GM23338 (cell line): ENCODE measurements at regions not wholly inside any gene's neighbourhood (a gene's known extent, or its start where the extent isn't known, plus 50 kb on each side); places are given as distances from the start of the nearest gene placed in this dataset.

Experiments used
- ATAC-seq: fragments of 200-7000 bp; cut with Tn5 transposase; 3 replicates; pipeline ENCODE4 v1.9.1; 2020
- DNase-seq: peaks from one replicate; pipeline ENCODE4 v3.0.0-alpha.2; 2015; ENCODE audit warnings: low spot score
- H2AFZ ChIP-seq: fragments of 200-600 bp; sonication (generic); 2 replicates; pipeline ENCODE4 v1.8.0; 2016; ENCODE audit warnings: antibody characterized with exemption, mild to moderate bottlenecking, moderate library complexity
- H3F3A ChIP-seq: fragments of 200-600 bp; sonication (generic); replicated peaks from 2 replicates; pipeline ENCODE4 v1.8.0; 2017; ENCODE audit warnings: antibody characterized with exemption, mixed run types, low read depth
- H3K27ac ChIP-seq: fragments of 200-600 bp; sonication (generic); 2 replicates; pipeline ENCODE4 v1.6.1; 2016; ENCODE audit warnings: low read depth
- H3K27me3 ChIP-seq: fragments of 200-600 bp; sonication (generic); 2 replicates; pipeline ENCODE4 v1.8.0; 2016; ENCODE audit warnings: mild to moderate bottlenecking, mixed run types, moderate library complexity; ENCODE audit not compliant: insufficient read depth
- H3K36me3 ChIP-seq: fragments of 200-600 bp; sonication (generic); 2 replicates; pipeline ENCODE4 v1.8.0; 2016; ENCODE audit warnings: mild to moderate bottlenecking; ENCODE audit not compliant: insufficient read depth
- H3K4me1 ChIP-seq: fragments of 200-600 bp; sonication (generic); 2 replicates; pipeline ENCODE4 v1.8.0; 2016; ENCODE audit warnings: mild to moderate bottlenecking, moderate library complexity; ENCODE audit not compliant: insufficient read depth
- H3K4me2 ChIP-seq: fragments of 200-600 bp; sonication (generic); 2 replicates; pipeline ENCODE4 v1.7.1; 2017; ENCODE audit warnings: mixed run types
- H3K4me3 ChIP-seq: fragments of 200-600 bp; sonication (generic); 2 replicates; pipeline ENCODE4 v1.6.1; 2016; ENCODE audit warnings: mixed run types
- H3K79me2 ChIP-seq: fragments of 200-600 bp; sonication (generic); replicated peaks from 2 replicates; pipeline ENCODE4 v1.8.0; 2017; ENCODE audit warnings: mild to moderate bottlenecking; ENCODE audit not compliant: insufficient read depth
- H3K9me2 ChIP-seq: fragments of 200-600 bp; sonication (generic); 2 replicates; pipeline ENCODE4 v1.8.0; 2017; ENCODE audit not compliant: insufficient read depth
- H4K20me1 ChIP-seq: fragments of 200-600 bp; sonication (generic); replicated peaks from 2 replicates; pipeline ENCODE4 v1.8.0; 2017; ENCODE audit warnings: mild to moderate bottlenecking; ENCODE audit not compliant: insufficient read depth
- H3K27ac Mint-ChIP-seq: 2 replicates; pipeline ENCODE4 v1.8.0; 2020; ENCODE audit warnings: inconsistent platforms, mild to moderate bottlenecking, moderate library complexity, mixed read lengths
- H3K27me3 Mint-ChIP-seq: 3 replicates; pipeline ENCODE4 v1.8.0; 2022; ENCODE audit warnings: low read depth, mild to moderate bottlenecking, moderate library complexity, mixed read lengths, inconsistent platforms; ENCODE audit not compliant: insufficient read depth, poor library complexity
- H3K36me3 Mint-ChIP-seq: 3 replicates; pipeline ENCODE4 v1.8.0; 2021; ENCODE audit warnings: low read depth, mild to moderate bottlenecking, inconsistent platforms, moderate library complexity, mixed read lengths
- H3K4me1 Mint-ChIP-seq: 3 replicates; pipeline ENCODE4 v1.8.0; 2020; ENCODE audit warnings: mild to moderate bottlenecking, inconsistent platforms, mixed read lengths
- H3K4me3 Mint-ChIP-seq: 3 replicates; pipeline ENCODE4 v1.8.0; 2021; ENCODE audit warnings: moderate library complexity, mild to moderate bottlenecking, inconsistent platforms, mixed read lengths
- H3K9me3 Mint-ChIP-seq: 3 replicates; pipeline ENCODE4 v1.8.0; 2020; ENCODE audit warnings: moderate library complexity, mild to moderate bottlenecking, inconsistent platforms, mixed read lengths
- CREB1 ChIP-seq: fragments of 250-450 bp; sonication (Bioruptor Pico); IDR thresholded peaks from 2 replicates; pipeline ENCODE4 v1.5.0; 2020; ENCODE audit warnings: low read depth, mild to moderate bottlenecking, moderate library complexity
- ETS1 ChIP-seq: IDR thresholded peaks from 2 replicates; pipeline ENCODE4 v1.6.1; 2016; ENCODE audit warnings: antibody characterized with exemption
- EZH2 ChIP-seq: fragments of 200-600 bp; sonication (generic); IDR thresholded peaks from one replicate; pipeline ENCODE4 v1.8.0; 2017; ENCODE audit warnings: antibody characterized with exemption, mild to moderate bottlenecking, low read depth; ENCODE audit not compliant: unreplicated experiment
- EZH2phosphoT487 ChIP-seq: fragments of 200-600 bp; sonication (generic); IDR thresholded peaks from one replicate; pipeline ENCODE4 v1.8.1; 2018; ENCODE audit warnings: antibody characterized with exemption; ENCODE audit not compliant: unreplicated experiment
- JUNB ChIP-seq: IDR thresholded peaks from one replicate; pipeline ENCODE4 v1.6.1; 2016; ENCODE audit warnings: antibody characterized with exemption; ENCODE audit not compliant: unreplicated experiment
- NANOG ChIP-seq: IDR thresholded peaks from 2 replicates; pipeline ENCODE4 v1.6.1; 2016; ENCODE audit warnings: antibody characterized with exemption, borderline replicate concordance
- POLR2AphosphoS5 ChIP-seq: IDR thresholded peaks from 2 replicates; pipeline ENCODE4 v1.6.1; 2016; ENCODE audit warnings: antibody characterized with exemption, low read depth
- REST ChIP-seq: IDR thresholded peaks from one replicate; pipeline ENCODE4 v1.6.1; 2018; ENCODE audit warnings: antibody characterized with exemption; ENCODE audit not compliant: unreplicated experiment
- STAT1 ChIP-seq: IDR thresholded peaks from one replicate; pipeline ENCODE4 v1.6.1; 2016; ENCODE audit warnings: antibody characterized with exemption; ENCODE audit not compliant: unreplicated experiment
- ZNF114 ChIP-seq: fragments of 250-450 bp; sonication (Bioruptor Pico); IDR thresholded peaks from 2 replicates; pipeline ENCODE4 v1.5.0; 2020; ENCODE audit warnings: mild to moderate bottlenecking, moderate library complexity
- ZNF331 ChIP-seq: fragments of 250-450 bp; sonication (Bioruptor Pico); IDR thresholded peaks from 2 replicates; pipeline ENCODE4 v1.5.0; 2020; ENCODE audit warnings: low read depth, mild to moderate bottlenecking, moderate library complexity
- TF ChIP-seq, protein P1 (sequence below): fragments of 250-450 bp; sonication (Bioruptor Pico); IDR thresholded peaks from 2 replicates; pipeline ENCODE4 v1.5.0; 2020; ENCODE audit warnings: mild to moderate bottlenecking, moderate library complexity
- TF ChIP-seq, protein P2 (sequence below), 2 experiments: fragments of 200-600 bp in 1 of 2; sonication (generic) in 1 of 2; conservative IDR thresholded peaks; 2 replicates each; pipeline versions ENCODE4 v1.5.1 to v1.6.1; 2016 to 2017; ENCODE audit warnings: antibody characterized with exemption in 2 of 2, low read depth in 2 of 2, mild to moderate bottlenecking in 2 of 2, moderate library complexity in 1 of 2

DNA sequence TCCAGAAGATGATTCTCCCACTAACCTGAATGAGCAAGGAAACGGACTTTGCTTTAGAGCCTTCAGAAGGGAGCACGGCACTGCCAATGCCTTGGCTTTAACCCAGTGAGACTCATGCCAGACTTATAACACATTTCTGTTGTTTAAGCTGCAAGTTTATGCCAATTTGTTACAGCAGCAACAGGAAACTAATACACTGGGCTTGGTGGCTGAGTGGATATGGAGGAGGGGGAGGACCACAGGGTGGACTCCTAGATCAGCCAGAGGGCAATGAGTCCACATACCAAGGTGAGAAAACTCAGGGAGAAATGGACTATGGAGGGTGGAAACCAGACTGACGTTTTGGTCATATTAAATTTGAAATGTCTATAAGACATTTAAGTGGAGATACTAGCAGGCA, 156.2 kb upstream of the KCNJ6 start:
- H3K4me3 ChIP-seq: no peak overlapping the region
- H3K9me3 Mint-ChIP-seq: peaks cover 15% of the 10 kb centered on the region
- no peaks in the 10 kb centered on the region for H3K27me3 Mint-ChIP-seq
- DNase-seq (no peak), ATAC-seq (no peak)
- H3K9me2 ChIP-seq: peaks cover 9% of the 10 kb centered on the region; the same call in 1 of the 2 replicates
- no peaks in the 10 kb centered on the region for H3K79me2 ChIP-seq
- H3K27ac ChIP-seq: no peak overlapping the region
- H2AFZ ChIP-seq: no peak overlapping the region
- no peak overlapping the region for H3K27ac Mint-ChIP-seq
- no peaks in the 10 kb centered on the region for H3K4me1 ChIP-seq
- no peak for TF ChIP-seq ZNF331 (CRISPR knock-in tag)
- TF ChIP-seq JUNB: no peak
- TF ChIP-seq CREB1 (CRISPR knock-in tag): no peak
- TF ChIP-seq ZNF114 (CRISPR knock-in tag): no peak
- TF ChIP-seq NANOG: no peak
- TF ChIP-seq, protein P1, sequence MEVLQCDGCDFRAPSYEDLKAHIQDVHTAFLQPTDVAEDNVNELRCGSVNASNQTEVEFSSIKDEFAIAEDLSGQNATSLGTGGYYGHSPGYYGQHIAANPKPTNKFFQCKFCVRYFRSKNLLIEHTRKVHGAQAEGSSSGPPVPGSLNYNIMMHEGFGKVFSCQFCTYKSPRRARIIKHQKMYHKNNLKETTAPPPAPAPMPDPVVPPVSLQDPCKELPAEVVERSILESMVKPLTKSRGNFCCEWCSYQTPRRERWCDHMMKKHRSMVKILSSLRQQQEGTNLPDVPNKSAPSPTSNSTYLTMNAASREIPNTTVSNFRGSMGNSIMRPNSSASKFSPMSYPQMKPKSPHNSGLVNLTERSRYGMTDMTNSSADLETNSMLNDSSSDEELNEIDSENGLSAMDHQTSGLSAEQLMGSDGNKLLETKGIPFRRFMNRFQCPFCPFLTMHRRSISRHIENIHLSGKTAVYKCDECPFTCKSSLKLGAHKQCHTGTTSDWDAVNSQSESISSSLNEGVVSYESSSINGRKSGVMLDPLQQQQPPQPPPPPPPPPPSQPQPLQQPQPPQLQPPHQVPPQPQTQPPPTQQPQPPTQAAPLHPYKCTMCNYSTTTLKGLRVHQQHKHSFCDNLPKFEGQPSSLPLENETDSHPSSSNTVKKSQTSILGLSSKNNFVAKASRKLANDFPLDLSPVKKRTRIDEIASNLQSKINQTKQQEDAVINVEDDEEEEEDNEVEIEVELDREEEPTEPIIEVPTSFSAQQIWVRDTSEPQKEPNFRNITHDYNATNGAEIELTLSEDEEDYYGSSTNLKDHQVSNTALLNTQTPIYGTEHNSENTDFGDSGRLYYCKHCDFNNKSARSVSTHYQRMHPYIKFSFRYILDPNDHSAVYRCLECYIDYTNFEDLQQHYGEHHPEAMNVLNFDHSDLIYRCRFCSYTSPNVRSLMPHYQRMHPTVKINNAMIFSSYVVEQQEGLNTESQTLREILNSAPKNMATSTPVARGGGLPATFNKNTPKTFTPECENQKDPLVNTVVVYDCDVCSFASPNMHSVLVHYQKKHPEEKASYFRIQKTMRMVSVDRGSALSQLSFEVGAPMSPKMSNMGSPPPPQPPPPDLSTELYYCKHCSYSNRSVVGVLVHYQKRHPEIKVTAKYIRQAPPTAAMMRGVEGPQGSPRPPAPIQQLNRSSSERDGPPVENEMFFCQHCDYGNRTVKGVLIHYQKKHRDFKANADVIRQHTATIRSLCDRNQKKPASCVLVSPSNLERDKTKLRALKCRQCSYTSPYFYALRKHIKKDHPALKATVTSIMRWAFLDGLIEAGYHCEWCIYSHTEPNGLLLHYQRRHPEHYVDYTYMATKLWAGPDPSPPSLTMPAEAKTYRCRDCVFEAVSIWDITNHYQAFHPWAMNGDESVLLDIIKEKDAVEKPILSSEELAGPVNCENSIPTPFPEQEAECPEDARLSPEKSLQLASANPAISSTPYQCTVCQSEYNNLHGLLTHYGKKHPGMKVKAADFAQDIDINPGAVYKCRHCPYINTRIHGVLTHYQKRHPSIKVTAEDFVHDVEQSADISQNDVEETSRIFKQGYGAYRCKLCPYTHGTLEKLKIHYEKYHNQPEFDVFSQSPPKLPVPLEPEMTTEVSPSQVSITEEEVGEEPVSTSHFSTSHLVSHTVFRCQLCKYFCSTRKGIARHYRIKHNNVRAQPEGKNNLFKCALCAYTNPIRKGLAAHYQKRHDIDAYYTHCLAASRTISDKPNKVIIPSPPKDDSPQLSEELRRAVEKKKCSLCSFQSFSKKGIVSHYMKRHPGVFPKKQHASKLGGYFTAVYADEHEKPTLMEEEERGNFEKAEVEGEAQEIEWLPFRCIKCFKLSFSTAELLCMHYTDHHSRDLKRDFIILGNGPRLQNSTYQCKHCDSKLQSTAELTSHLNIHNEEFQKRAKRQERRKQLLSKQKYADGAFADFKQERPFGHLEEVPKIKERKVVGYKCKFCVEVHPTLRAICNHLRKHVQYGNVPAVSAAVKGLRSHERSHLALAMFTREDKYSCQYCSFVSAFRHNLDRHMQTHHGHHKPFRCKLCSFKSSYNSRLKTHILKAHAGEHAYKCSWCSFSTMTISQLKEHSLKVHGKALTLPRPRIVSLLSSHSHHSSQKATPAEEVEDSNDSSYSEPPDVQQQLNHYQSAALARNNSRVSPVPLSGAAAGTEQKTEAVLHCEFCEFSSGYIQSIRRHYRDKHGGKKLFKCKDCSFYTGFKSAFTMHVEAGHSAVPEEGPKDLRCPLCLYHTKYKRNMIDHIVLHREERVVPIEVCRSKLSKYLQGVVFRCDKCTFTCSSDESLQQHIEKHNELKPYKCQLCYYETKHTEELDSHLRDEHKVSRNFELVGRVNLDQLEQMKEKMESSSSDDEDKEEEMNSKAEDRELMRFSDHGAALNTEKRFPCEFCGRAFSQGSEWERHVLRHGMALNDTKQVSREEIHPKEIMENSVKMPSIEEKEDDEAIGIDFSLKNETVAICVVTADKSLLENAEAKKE: no peak
- no peak for TF ChIP-seq EZH2
- TF ChIP-seq EZH2phosphoT487: no peak
- TF ChIP-seq REST: no peak
- no peak for TF ChIP-seq POLR2AphosphoS5
- no peak for TF ChIP-seq ETS1
- TF ChIP-seq STAT1: no peak
- TF ChIP-seq, protein P2, sequence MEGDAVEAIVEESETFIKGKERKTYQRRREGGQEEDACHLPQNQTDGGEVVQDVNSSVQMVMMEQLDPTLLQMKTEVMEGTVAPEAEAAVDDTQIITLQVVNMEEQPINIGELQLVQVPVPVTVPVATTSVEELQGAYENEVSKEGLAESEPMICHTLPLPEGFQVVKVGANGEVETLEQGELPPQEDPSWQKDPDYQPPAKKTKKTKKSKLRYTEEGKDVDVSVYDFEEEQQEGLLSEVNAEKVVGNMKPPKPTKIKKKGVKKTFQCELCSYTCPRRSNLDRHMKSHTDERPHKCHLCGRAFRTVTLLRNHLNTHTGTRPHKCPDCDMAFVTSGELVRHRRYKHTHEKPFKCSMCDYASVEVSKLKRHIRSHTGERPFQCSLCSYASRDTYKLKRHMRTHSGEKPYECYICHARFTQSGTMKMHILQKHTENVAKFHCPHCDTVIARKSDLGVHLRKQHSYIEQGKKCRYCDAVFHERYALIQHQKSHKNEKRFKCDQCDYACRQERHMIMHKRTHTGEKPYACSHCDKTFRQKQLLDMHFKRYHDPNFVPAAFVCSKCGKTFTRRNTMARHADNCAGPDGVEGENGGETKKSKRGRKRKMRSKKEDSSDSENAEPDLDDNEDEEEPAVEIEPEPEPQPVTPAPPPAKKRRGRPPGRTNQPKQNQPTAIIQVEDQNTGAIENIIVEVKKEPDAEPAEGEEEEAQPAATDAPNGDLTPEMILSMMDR (conservative IDR thresholded peaks at IDR 0.05; ENCODE audit: low read depth in 2 of 2): no peak
- H4K20me1 ChIP-seq: no peaks in the 10 kb centered on the region
- no peaks in the 10 kb centered on the region; the same call in 2 of the 3 replicates for H3K36me3 Mint-ChIP-seq
- no peaks in the 10 kb centered on the region for H3F3A ChIP-seq
- H3K27me3 ChIP-seq: no peaks in the 10 kb centered on the region
- no peak overlapping the region for H3K4me2 ChIP-seq
- H3K4me1 Mint-ChIP-seq: peaks cover 10% of the 10 kb centered on the region; the same call in 2 of the 3 replicates
- H3K4me3 Mint-ChIP-seq: no peak overlapping the region
- H3K36me3 ChIP-seq: no peaks in the 10 kb centered on the region
